HUES6 (cell line): ENCODE measurements at regions not wholly inside any gene's neighbourhood (a gene's known extent, or its start where the extent isn't known, plus 50 kb on each side); places are given as distances from the start of the nearest gene placed in this dataset.

Experiments used
- H3K27ac ChIP-seq: 2 replicates; pipeline ENCODE4 v1.7.0; 2013; ENCODE audit warnings: low read depth, mild to moderate bottlenecking, low read length, inconsistent platforms
- H3K27me3 ChIP-seq: 2 replicates; pipeline ENCODE4 v1.6.1; 2013; ENCODE audit warnings: low read length; ENCODE audit not compliant: control insufficient read depth, insufficient read depth
- H3K36me3 ChIP-seq: 2 replicates; pipeline ENCODE4 v1.6.1; 2013; ENCODE audit warnings: low read length; ENCODE audit not compliant: control insufficient read depth, insufficient read depth
- H3K4me1 ChIP-seq: 2 replicates; pipeline ENCODE4 v1.6.1; 2013; ENCODE audit warnings: low read length; ENCODE audit not compliant: control insufficient read depth, insufficient read depth
- H3K4me3 ChIP-seq: 2 replicates; pipeline ENCODE4 v1.5.1; 2013; ENCODE audit warnings: low read depth, low read length
- H3K9ac ChIP-seq: one replicate; pipeline ENCODE4 v1.6.1; 2013; ENCODE audit warnings: mild to moderate bottlenecking, low read length
- H3K9me3 ChIP-seq: 2 replicates; pipeline ENCODE4 v1.6.1; 2013; ENCODE audit warnings: low read depth, low read length; ENCODE audit not compliant: control insufficient read depth, insufficient read depth

DNA sequence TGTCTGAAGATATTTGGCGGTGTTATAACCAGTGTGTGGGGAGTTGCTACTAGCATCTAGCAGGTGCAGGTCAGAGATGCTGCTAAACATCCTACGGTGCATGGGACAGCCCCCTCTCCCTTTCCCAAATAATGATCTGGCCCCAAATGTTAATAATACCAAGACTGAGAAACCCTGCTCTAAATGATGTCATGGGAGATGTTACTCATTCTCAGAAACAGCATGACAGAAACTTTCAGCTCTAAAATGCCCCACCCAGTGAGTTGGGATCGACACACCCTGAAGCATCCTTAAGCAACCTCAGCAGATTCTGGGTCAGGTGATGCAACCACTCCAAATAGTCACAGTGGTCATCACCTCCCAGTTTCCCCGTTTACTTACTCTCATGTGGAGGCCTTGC lies 108.8 kb upstream of the MPP7 start:
- H3K36me3 ChIP-seq = no peaks in the 10 kb centered on the region
- H3K4me3 ChIP-seq = no peak overlapping the region
- H3K9me3 ChIP-seq = peaks cover 3% of the 10 kb centered on the region; the same call in 1 of the 2 replicates
- no peaks in the 10 kb centered on the region for H3K27me3 ChIP-seq
- H3K4me1 ChIP-seq = no peaks in the 10 kb centered on the region
- no peak overlapping the region for H3K9ac ChIP-seq
- H3K27ac ChIP-seq = no peak overlapping the region

DNA sequence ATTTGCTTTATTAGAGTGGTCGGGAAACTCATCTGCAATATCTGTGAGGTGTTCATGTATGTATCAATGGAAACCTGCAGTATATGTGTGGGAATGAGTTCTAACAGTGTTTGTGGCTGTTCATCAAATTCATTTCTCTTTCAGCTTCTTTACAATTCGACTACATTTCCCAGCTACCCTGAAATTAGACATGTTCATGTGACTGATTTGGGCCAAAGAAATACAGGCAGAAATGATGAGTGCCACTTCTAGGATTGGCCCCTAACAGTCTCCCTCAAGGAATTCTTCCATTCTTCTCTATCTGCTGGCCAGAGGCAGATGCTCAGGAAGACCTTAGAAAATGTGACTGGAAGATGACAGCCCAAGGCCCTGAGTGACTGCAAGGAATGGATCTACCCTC lies 114.8 kb upstream of the WAC start:
- Histone ChIP-seq H3K4me3 (no peak overlapping the region), H3K9me3 (peaks cover 3% of the 10 kb centered on the region; the same call in 1 of the 2 replicates), H3K4me1 (no peaks in the 10 kb centered on the region), H3K27me3 (no peaks in the 10 kb centered on the region), H3K9ac (no peak overlapping the region), H3K27ac (no peak overlapping the region), H3K36me3 (no peaks in the 10 kb centered on the region)

DNA sequence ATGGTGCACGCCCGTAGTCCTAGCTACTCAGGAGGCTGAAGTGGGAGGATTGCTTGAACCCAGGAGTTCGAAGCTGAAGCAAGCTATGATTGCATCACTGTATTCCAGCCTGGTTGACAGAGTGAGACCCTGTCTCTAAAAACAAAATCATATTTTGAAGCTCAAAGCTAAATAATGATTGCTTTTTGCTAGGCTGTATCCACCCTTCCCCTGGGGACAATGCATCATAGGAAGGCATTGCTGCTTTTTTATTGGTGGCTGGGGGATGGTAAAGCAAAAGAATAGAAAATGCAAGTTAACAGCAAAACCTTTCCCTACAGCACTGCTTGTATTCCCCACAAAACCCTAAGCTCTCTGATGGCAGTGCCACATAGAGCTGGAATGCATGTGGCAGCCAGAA lies 107.5 kb upstream of the WAC start:
- Histone ChIP-seq H3K36me3 (no peaks in the 10 kb centered on the region), H3K9me3 (no peaks in the 10 kb centered on the region), H3K27ac (no peak overlapping the region)

DNA sequence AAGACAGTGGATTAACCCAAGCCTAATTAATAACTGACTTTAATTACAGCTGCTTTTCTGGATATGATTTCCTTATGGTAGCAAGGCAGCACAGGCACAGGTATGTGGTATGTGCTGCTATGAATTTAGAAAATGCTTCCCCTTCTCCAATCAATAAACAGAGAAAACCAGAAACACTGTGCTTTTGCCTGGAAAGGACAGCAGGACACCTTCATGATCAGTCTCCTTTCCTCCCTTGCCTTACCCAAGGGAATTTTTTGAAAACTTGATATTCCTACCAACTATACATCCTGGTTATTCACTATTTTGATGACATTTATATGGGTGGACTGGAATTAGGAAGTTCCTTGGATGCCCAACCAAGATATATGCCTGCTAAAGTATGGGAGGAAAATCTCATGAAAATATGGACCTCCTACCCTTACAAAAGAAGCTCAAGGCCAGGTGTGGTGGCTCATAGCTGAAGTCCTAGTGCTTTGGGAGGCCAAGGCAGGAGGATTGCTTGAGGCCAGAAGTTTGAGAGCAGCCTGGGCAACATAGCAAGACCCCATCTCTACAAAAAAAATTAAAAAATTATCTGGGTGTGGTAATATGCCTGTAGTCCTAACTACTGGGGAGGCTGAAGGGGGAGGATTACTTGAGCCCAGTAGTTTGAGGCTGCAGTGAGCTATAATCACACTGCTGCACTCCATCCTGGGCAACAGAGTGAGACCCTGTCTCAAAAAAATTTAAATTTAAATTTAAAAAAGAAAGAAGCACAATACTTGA lies 106.3 kb upstream of the WAC start:
- H3K9me3 ChIP-seq = no peaks in the 10 kb centered on the region
- no peak overlapping the region for H3K27ac ChIP-seq
- H3K36me3 ChIP-seq = no peaks in the 10 kb centered on the region
- no peak overlapping the region for H3K9ac ChIP-seq
- H3K27me3 ChIP-seq = no peaks in the 10 kb centered on the region
- H3K4me1 ChIP-seq = peaks cover 7% of the 10 kb centered on the region; the same call in 1 of the 2 replicates
- H3K4me3 ChIP-seq = no peak overlapping the region

More for the DNA sequence above, 107.5 kb upstream of the WAC start:
- Histone ChIP-seq H3K4me1 (no peaks in the 10 kb centered on the region), H3K4me3 (no peak overlapping the region), H3K9ac (no peak overlapping the region), H3K27me3 (no peaks in the 10 kb centered on the region)

DNA sequence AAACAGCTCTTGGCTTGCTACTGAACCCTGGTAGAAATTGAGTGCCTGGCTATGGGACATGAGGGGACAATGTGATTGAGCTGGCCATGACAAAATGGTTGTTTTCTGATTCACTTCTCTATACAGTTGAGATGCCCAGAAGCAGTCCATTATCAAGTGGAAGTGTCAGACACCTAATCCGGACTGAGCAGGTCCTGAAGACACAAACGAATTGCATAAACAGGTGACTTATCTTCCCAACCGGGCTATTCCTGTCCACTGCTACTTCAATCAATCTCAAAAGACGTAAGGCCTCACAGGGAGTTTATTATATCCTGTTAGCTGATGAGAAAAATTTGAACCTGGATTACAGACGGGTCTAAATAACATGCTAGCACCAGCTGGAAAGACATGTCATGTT lies 105.5 kb upstream of the WAC start:
- no peaks in the 10 kb centered on the region for H3K9me3 ChIP-seq
- H3K27ac ChIP-seq = no peak overlapping the region
- peaks cover 7% of the 10 kb centered on the region; the same call in 1 of the 2 replicates for H3K4me1 ChIP-seq
- H3K4me3 ChIP-seq = no peak overlapping the region
- no peaks in the 10 kb centered on the region for H3K36me3 ChIP-seq
- H3K9ac ChIP-seq = no peak overlapping the region
- H3K27me3 ChIP-seq = no peaks in the 10 kb centered on the region

DNA sequence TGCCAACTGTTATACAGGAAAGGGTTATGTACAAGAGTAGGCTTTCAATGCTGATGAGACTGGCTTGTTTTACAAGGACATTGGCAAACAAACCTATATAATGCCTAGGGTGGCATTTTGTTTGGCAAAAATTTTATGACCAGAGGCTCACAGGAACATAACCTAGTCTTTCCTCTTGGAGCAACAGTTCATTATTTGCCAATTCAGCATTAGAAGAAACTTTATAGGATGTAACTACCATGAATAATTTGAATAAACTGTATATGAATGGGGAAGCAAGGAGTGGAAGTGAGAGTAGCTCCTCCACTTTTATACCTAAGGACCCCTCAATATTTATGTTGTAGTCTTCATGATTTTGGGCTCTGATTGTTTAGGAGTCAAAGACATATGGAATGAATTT lies 103.9 kb upstream of the WAC start:
- Histone ChIP-seq H3K9ac (no peak overlapping the region), H3K4me1 (peaks cover 7% of the 10 kb centered on the region; the same call in 1 of the 2 replicates), H3K27me3 (no peaks in the 10 kb centered on the region), H3K27ac (no peak overlapping the region), H3K36me3 (no peaks in the 10 kb centered on the region), H3K4me3 (no peak overlapping the region), H3K9me3 (no peaks in the 10 kb centered on the region)

DNA sequence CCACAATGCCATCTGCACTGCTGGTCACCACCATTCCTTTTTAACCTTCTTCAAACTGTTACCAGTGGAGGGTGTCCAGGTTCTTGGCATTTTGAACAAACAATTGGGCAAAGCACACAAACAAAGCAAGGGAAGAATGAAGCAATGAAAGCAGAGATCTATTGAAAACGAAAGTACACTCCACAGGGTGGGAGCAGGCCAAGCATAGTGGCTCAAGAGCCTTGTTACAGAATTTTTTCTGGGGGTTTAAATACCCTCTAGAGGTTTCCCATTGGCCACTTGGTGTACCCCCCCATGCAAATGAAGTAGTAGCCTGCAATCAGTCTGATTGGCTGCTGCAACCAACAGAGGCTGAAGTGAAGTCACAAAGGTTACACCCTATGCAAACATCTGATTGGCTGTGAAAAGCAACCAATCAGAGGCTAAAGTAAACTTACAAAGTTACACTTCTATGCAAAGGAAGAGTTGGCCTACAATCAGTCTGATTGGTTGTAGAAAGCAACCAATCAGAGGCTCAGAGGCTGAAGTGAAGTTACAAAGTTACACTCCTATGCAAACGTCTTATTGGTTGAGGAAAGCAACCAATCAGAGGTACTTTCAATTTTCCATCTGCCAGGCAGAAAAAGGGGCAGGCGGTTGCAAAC lies 103.2 kb upstream of the WAC start:
- no peak overlapping the region for H3K27ac ChIP-seq
- no peaks in the 10 kb centered on the region for H3K27me3 ChIP-seq
- no peak overlapping the region for H3K4me3 ChIP-seq
- no peaks in the 10 kb centered on the region for H3K9me3 ChIP-seq
- no peak overlapping the region for H3K9ac ChIP-seq
- H3K36me3 ChIP-seq = no peaks in the 10 kb centered on the region
- peaks cover 7% of the 10 kb centered on the region; the same call in 1 of the 2 replicates for H3K4me1 ChIP-seq

DNA sequence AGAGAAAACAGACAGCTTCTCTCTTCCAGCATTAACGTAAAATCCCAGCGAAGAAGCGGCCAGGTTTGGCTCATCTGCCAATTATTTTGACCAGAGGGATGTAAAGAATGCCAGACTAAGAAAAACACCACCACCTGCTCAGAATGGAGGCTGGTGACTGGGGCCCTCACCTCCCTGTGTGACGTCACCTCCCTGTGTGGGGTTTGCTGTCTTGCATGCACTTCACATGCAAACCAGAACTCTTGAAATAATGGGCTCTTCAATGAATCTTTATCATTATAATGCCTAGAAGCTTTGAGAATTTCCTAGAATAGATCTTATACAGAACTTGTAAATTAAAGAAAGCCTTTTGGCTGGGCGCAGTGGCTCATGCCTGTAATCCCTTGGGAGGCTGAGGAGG lies 101.8 kb upstream of the WAC start:
- Histone ChIP-seq H3K27me3 (no peaks in the 10 kb centered on the region), H3K9me3 (no peaks in the 10 kb centered on the region), H3K36me3 (no peaks in the 10 kb centered on the region), H3K4me1 (peaks cover 7% of the 10 kb centered on the region; the same call in 1 of the 2 replicates), H3K4me3 (no peak overlapping the region), H3K27ac (no peak overlapping the region), H3K9ac (no peak overlapping the region)

DNA sequence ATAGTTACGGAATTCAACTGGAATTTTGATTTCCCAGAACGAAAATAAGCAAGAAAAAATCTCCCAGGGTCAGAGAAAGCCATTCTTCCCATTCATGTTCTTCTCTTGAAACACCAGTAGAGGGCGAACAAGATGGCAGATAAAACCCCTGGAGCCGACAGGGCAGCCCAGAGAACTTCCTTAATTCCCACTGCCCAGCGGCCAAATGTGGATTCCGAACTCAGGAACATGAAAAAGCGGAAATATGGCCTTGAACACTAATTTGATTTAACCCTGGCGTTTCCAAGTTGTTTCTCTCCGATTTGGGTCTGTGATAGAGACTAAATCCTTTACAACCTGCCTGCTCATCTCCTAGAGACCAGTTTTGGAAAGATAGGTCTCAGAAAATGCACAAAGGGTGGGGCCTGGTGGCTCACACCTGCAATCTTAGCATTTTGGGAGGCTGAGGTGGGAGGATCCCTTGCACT lies 100.7 kb upstream of the WAC start:
- Histone ChIP-seq H3K4me3 (no peak overlapping the region), H3K27ac (no peak overlapping the region), H3K9me3 (no peaks in the 10 kb centered on the region), H3K36me3 (no peaks in the 10 kb centered on the region), H3K9ac (no peak overlapping the region), H3K27me3 (no peaks in the 10 kb centered on the region), H3K4me1 (peaks cover 7% of the 10 kb centered on the region; the same call in 1 of the 2 replicates)

DNA sequence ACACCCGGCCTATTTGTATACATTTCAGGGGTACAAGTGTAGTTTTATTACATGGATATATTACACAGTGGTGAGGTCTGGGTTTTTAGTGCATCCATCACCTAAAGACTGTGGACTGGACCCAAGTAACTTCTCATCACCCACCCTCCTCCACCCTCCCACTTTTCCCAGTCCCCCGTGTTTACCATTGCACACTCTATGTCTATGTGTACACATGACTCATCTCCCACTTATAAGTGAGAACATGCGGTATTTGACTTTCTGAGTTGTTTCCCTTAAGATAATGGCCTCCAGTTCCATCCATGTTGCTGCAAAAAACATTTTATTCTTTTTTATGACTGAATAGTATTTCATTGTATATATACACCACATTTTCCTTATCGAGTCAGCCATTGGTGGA lies 98.9 kb upstream of the WAC start:
- H3K27ac ChIP-seq = no peak overlapping the region
- no peak overlapping the region for H3K9ac ChIP-seq
- peaks cover 7% of the 10 kb centered on the region; the same call in 1 of the 2 replicates for H3K4me1 ChIP-seq
- H3K27me3 ChIP-seq = no peaks in the 10 kb centered on the region
- no peaks in the 10 kb centered on the region for H3K36me3 ChIP-seq
- H3K9me3 ChIP-seq = no peaks in the 10 kb centered on the region
- H3K4me3 ChIP-seq = no peak overlapping the region

DNA sequence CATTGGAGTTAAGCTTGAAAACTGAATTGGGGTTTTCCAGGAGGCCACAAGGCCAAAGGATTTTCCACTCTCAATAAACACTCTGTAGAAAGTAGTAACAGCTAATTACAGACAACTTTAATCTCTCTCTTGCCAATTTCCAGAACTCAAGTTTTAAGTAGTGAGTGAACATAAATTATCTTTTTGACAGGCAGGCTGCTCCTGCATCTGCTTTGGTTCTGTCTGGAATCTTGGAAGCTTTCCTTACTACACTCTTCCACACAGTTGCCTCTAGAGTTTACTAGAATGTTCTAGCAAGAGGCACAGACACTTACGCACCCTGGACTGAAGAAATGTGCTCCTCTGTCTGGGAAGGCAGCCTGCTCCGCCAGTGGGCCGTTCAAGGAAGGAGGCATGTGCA lies 90.5 kb upstream of the WAC start:
- Histone ChIP-seq H3K27me3 (no peaks in the 10 kb centered on the region), H3K27ac (no peak overlapping the region)

More for the DNA sequence above, 90.5 kb upstream of the WAC start:
- Histone ChIP-seq H3K9ac (no peak overlapping the region), H3K4me1 (peaks cover 4% of the 10 kb centered on the region; the same call in 1 of the 2 replicates), H3K4me3 (no peak overlapping the region), H3K9me3 (no peaks in the 10 kb centered on the region), H3K36me3 (no peaks in the 10 kb centered on the region)
